ENCODE measurements at regions not wholly inside any gene's neighbourhood (a gene's known extent, or its start where the extent isn't known, plus 50 kb on each side); places are given as distances from the start of the nearest gene placed in this dataset.

- POLR2A ChIA-PET = no interaction called here
- Mint-ChIP-seq H3K27me3 (peaks cover 9% of the 10 kb centered on the region), H3K4me1 (ENCODE audit: low read depth) (peaks cover 4% of the 10 kb centered on the region), H3K27ac (no peak overlapping the region), H3K9me3 (peaks cover 23% of the 10 kb centered on the region), H3K36me3 (no peaks in the 10 kb centered on the region), H3K4me3 (no peak overlapping the region)
- CTCF ChIA-PET = no interaction called here
- no peak for DNase-seq
- intact Hi-C loops (cut with micrococcal nuclease) = no loop called here
Measured at GRCh38 chr17:77718669-77718961, 239.9 kb upstream of the TNRC6C start.

- H3K27ac Mint-ChIP-seq = no peak overlapping the region
- no peak overlapping the region for H3K4me3 Mint-ChIP-seq
- ChIA-PET CTCF (no interaction called here), POLR2A (no interaction called here)
- H3K36me3 Mint-ChIP-seq = no peaks in the 10 kb centered on the region
- peaks cover 17% of the 10 kb centered on the region for H3K9me3 Mint-ChIP-seq
- peaks cover 4% of the 10 kb centered on the region for H3K4me1 Mint-ChIP-seq (ENCODE audit: low read depth)
- no peak for DNase-seq
- H3K27me3 Mint-ChIP-seq = peaks cover 9% of the 10 kb centered on the region
- intact Hi-C loops (cut with micrococcal nuclease) = no loop called here
Measured at GRCh38 chr17:77719806-77720205, 238.7 kb upstream of the TNRC6C start.

- intact Hi-C loops (cut with micrococcal nuclease) = no loop called here
- ChIA-PET POLR2A (no interaction called here), CTCF (no interaction called here)
- no peak overlapping the region for H3K27ac Mint-ChIP-seq
- H3K27me3 Mint-ChIP-seq = peaks cover 8% of the 10 kb centered on the region
- H3K4me3 Mint-ChIP-seq = no peak overlapping the region
- H3K36me3 Mint-ChIP-seq = no peaks in the 10 kb centered on the region
- no peak for DNase-seq
- peaks cover 4% of the 10 kb centered on the region for H3K4me1 Mint-ChIP-seq (ENCODE audit: low read depth)
- peaks cover 9% of the 10 kb centered on the region for H3K9me3 Mint-ChIP-seq
Measured at GRCh38 chr17:77720946-77721845, 237.3 kb upstream of the TNRC6C start.

DNA sequence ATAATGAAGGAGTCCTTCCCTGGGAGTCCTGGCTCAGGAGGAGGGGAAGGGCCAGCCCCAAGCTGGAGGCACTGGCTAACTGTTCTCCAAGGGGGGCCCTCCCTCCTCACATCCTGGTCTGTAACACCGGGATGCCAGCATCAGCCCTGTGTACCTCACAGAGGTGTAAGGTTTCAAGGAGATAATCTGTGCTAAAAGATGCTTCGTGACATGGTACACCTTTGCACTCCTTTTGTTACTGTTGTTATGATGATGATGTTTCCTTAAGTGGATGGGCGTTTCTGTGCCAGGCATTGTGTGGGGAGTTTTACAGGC is 236.7 kb upstream of the TNRC6C start:
- Mint-ChIP-seq H3K27me3 (peaks cover 8% of the 10 kb centered on the region), H3K4me1 (ENCODE audit: low read depth) (peaks cover 4% of the 10 kb centered on the region), H3K9me3 (peaks cover 6% of the 10 kb centered on the region), H3K36me3 (no peaks in the 10 kb centered on the region), H3K4me3 (no peak overlapping the region), H3K27ac (no peak overlapping the region)
- DNase-seq = no peak
- intact Hi-C loops (cut with micrococcal nuclease) = no loop called here
- ChIA-PET POLR2A (no interaction called here), CTCF (interaction anchor here (1.0 kb wide), 1 partner anchor 19 kb away, joined by 3 read pairs; no protein-coding TSS in a partner anchor)

- H3K27ac Mint-ChIP-seq = no peak overlapping the region
- no peaks in the 10 kb centered on the region for H3K36me3 Mint-ChIP-seq
- ChIA-PET CTCF (interaction anchor here (1.0 kb wide), 1 partner anchor 18 kb away, joined by 3 read pairs; no protein-coding TSS in a partner anchor), POLR2A (no interaction called here)
- no peak for DNase-seq
- peaks cover 8% of the 10 kb centered on the region for H3K27me3 Mint-ChIP-seq
- no peak overlapping the region for H3K4me3 Mint-ChIP-seq
- peaks cover 4% of the 10 kb centered on the region for H3K4me1 Mint-ChIP-seq (ENCODE audit: low read depth)
- peaks cover 6% of the 10 kb centered on the region for H3K9me3 Mint-ChIP-seq
- intact Hi-C loops (cut with micrococcal nuclease) = no loop called here
Measured at GRCh38 chr17:77722366-77722765, 236.1 kb upstream of the TNRC6C start.

DNA sequence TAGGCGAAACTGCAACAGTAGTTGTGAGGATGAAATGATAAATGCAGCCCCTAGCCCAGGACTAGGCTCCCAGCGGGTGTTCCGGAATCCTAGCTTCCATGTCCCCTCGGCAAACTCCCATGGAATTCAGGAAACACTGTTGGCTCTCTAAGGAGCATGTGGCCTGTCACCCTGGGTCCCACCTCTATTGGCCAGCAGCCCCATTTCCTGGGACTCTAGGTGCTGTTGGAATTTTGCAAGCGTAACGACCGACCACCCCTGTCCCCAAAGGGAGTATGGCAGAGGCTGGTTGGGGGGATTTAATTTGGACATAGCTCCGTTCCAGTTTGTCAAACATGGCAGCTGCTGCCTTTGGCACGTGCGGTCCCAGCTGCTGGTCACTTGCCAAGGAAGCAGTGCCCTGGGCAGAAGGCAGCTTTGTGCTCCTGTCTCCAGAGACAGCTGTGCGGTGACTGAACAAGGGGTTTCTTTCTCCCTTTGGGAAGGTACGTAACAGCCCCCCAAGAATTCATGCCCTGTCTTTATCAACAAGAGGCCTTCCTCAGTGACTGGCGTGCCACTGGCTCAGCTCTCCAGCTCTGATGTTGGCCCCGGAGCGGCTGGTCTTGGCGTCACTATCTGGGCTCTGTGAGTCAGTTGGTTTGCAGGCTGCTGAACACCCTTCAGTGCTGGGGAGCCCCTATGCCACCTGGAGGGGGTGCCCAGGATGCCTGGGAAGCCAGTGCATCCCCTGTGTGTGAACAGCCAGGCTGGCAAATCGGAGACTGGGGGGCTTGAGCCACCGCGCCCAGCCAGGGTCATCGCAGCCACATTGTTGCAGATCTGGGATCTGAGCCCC is 235.2 kb upstream of the TNRC6C start:
- intact Hi-C loops (cut with micrococcal nuclease) = no loop called here
- Mint-ChIP-seq H3K27me3 (peaks cover 5% of the 10 kb centered on the region), H3K4me1 (ENCODE audit: low read depth) (peaks cover 6% of the 10 kb centered on the region), H3K27ac (no peak overlapping the region), H3K9me3 (peaks cover 5% of the 10 kb centered on the region), H3K4me3 (no peak overlapping the region), H3K36me3 (no peaks in the 10 kb centered on the region)
- CTCF ChIA-PET = interaction anchor here (1.0 kb wide), 1 partner anchor 17 kb away, joined by 3 read pairs; no protein-coding TSS in a partner anchor
- POLR2A ChIA-PET = no interaction called here
- no peak for DNase-seq

DNA sequence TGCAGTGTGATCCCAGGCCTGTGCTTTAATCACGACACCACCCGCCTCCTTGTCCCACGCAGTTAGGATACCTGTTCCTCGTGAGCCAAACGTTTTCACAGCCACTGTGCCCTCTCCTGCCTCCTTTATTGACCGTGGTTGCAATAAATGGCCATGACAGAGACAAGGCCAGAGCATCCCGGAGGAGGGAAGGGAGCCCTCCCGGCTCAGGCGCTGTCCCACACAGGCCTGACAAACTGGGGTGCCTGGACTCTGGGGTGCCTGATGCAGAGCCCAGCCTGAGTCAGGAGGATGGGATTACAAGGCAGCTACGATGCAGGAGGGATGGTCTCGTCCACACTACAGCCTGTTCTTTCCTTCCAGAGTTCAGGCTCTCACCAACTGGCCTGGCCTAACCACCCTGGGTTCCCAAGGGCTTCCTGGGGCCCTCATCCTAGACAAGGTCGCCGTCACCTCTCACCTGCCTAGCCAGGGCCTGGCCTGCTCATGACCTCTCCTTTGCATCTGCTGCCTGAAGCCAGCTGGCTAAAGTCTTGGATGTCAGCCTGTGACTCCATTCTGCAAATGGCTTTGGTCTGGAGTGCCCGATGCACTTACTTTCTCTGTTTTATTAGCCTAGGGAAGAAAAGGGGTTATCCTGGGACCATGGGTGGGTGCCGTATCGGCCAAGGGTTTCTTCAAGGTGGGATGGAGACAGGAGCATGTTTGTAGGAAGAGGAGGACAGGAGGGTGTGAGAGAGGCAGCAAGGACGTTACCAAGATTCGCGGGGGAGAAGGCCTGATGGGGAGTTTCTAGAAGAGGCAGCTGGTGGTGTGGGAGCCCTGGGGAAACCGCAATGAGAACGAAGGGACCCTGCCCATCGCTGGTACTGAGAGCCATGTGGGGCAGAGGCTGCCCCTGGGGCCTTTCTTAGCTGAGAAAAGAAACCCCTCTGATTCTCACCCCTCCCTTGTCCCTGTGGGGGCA is 234.3 kb upstream of the TNRC6C start:
- H3K36me3 Mint-ChIP-seq = no peaks in the 10 kb centered on the region
- DNase-seq = no peak
- H3K9me3 Mint-ChIP-seq = no peaks in the 10 kb centered on the region
- intact Hi-C loops (cut with micrococcal nuclease) = no loop called here
- ChIA-PET CTCF (no interaction called here), POLR2A (no interaction called here)
- H3K4me1 Mint-ChIP-seq (ENCODE audit: low read depth) = peaks cover 2% of the 10 kb centered on the region
- no peaks in the 10 kb centered on the region for H3K27me3 Mint-ChIP-seq
- no peak overlapping the region for H3K4me3 Mint-ChIP-seq
- H3K27ac Mint-ChIP-seq = no peak overlapping the region

- Mint-ChIP-seq H3K9me3 (no peaks in the 10 kb centered on the region), H3K4me3 (no peak overlapping the region), H3K27me3 (no peaks in the 10 kb centered on the region), H3K4me1 (ENCODE audit: low read depth) (peaks cover 2% of the 10 kb centered on the region), H3K36me3 (no peaks in the 10 kb centered on the region), H3K27ac (no peak overlapping the region)
- DNase-seq = no peak
- intact Hi-C loops (cut with micrococcal nuclease) = no loop called here
- ChIA-PET POLR2A (no interaction called here), CTCF (no interaction called here)
Measured at GRCh38 chr17:77724876-77725615, 233.5 kb upstream of the TNRC6C start.

DNA sequence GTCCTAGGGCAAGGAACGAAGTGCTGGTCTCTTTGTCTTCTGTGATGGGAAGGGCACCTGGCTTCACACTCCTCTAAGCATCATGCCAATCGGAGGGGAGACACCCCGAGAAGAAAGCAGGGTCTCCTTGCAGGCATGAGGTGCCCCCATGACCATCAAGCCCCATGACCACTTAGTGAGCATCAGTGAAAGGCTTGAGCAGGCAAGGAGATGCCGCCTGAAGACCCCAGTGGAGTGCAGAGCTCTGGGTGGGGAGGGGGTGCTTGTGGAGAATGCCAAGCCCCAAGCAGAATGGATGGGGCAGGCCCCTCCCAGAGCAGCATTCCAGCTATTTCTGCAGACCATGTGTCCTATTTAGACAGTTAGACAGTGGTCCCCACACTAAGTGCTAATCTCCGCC is 232.7 kb upstream of the TNRC6C start:
- H3K9me3 Mint-ChIP-seq = no peaks in the 10 kb centered on the region
- DNase-seq = no peak
- no peaks in the 10 kb centered on the region for H3K36me3 Mint-ChIP-seq
- H3K4me3 Mint-ChIP-seq = no peak overlapping the region
- CTCF ChIA-PET = no interaction called here
- H3K27ac Mint-ChIP-seq = no peak overlapping the region
- H3K27me3 Mint-ChIP-seq = no peaks in the 10 kb centered on the region
- intact Hi-C loops (cut with micrococcal nuclease) = no loop called here
- peaks cover 2% of the 10 kb centered on the region for H3K4me1 Mint-ChIP-seq (ENCODE audit: low read depth)
- POLR2A ChIA-PET = no interaction called here

DNA sequence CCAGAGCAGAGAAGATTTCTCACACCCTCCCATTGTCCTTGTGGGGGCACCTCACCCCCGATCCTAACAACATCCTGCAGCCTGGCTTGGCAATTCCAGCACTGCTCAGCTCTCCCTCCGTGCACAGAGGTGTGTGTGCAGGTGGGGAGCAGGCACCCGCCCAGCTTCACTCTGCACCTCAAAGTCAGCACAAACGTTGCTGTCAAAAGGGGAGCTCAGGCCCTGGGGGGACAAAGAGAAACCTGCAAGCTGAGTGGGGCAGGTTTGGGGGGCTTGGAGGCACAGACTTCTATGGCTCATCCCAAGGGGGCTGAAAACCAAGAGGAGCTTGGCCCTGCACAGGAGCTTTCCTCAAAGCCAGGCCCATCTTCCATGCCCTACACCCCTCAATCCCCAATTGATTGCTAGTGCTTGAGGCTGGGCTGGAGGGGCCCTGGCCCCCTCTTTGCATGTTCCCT is 231.9 kb upstream of the TNRC6C start:
- Mint-ChIP-seq H3K4me1 (ENCODE audit: low read depth) (peaks cover 2% of the 10 kb centered on the region), H3K9me3 (peaks cover 3% of the 10 kb centered on the region), H3K4me3 (no peak overlapping the region), H3K27me3 (no peaks in the 10 kb centered on the region), H3K36me3 (no peaks in the 10 kb centered on the region), H3K27ac (no peak overlapping the region)
- no peak for DNase-seq
- intact Hi-C loops (cut with micrococcal nuclease) = no loop called here
- CTCF ChIA-PET = no interaction called here
- POLR2A ChIA-PET = no interaction called here

DNA sequence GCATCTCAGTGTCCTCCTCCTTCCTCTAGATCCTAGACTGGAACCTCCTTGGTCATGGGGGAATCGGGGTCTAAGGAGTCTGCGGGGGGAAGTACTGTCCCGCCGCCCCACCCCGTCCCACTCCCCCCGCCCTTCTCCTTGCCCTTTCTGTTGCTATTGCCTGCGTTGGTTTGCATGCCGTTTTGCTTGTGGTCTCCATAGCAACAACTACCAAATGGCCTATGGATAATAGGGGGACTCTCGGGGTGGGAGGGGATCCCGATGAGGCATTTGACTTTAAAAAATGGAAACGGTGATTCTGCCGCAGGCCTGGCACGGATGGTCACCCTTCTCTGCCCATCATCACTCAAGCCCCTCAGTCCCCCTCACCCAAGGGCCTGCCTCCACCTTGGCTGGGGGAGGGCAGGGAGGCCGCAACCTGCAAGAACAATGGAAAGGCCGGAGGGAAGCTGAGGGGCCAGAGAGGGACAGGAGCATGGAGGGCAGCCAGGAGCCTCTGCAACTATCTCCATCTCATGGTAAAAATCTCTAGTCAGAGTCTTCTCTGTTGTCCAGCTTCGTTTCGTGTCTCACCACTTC is 231.4 kb upstream of the TNRC6C start:
- no peak for DNase-seq
- intact Hi-C loops (cut with micrococcal nuclease) = no loop called here
- no peak overlapping the region for H3K4me3 Mint-ChIP-seq
- no peaks in the 10 kb centered on the region for H3K36me3 Mint-ChIP-seq
- peaks cover 2% of the 10 kb centered on the region for H3K4me1 Mint-ChIP-seq (ENCODE audit: low read depth)
- POLR2A ChIA-PET = interaction anchor here (0.7 kb wide), 1 partner anchor 31 kb away, joined by 3 read pairs; no protein-coding TSS in a partner anchor
- no peak overlapping the region for H3K27ac Mint-ChIP-seq
- no peaks in the 10 kb centered on the region for H3K27me3 Mint-ChIP-seq
- CTCF ChIA-PET = interaction anchor here (1.3 kb wide), 1 partner anchor 184 kb away, joined by 3 read pairs; no protein-coding TSS in a partner anchor
- H3K9me3 Mint-ChIP-seq = peaks cover 6% of the 10 kb centered on the region
